Activated naive CD4-positive, alpha-beta T cell treated with anti-CD3 and anti-CD28 coated beads for 36 hours (primary cell): ENCODE measurements at regions not wholly inside any gene's neighbourhood (a gene's known extent, or its start where the extent isn't known, plus 50 kb on each side); places are given as distances from the start of the nearest gene placed in this dataset.

Source experiments
- CTCF ChIA-PET: fragments of 350-600 bp; sonication (Branson Sonifier 250); formaldehyde crosslinking; loops from one replicate; lab custom pipeline; 2021; ENCODE audit warnings: antibody characterized with exemption; lab: Charles Lee
- DNase-seq: peaks from one replicate; pipeline ENCODE4 v3.0.0-alpha.2; 2020
- H3K27ac Mint-ChIP-seq: one replicate; pipeline ENCODE4 v1.8.0; 2021; ENCODE audit warnings: mild to moderate bottlenecking, mixed read lengths
- H3K27me3 Mint-ChIP-seq: one replicate; pipeline ENCODE4 v1.8.0; 2021; ENCODE audit warnings: low read depth, mixed read lengths
- H3K36me3 Mint-ChIP-seq: one replicate; pipeline ENCODE4 v1.8.0; 2021; ENCODE audit warnings: low read depth, mixed read lengths
- H3K4me1 Mint-ChIP-seq: one replicate; pipeline ENCODE4 v1.8.0; 2021; ENCODE audit warnings: low read depth, mixed read lengths
- H3K4me3 Mint-ChIP-seq: one replicate; pipeline ENCODE4 v1.8.0; 2021; ENCODE audit warnings: mild to moderate bottlenecking, moderate library complexity, mixed read lengths
- H3K9me3 Mint-ChIP-seq: one replicate; pipeline ENCODE4 v1.8.0; 2021; ENCODE audit warnings: mixed read lengths
- intact Hi-C: fragments of 100-400 bp; cut with micrococcal nuclease; formaldehyde crosslinking; loops from one replicate; pipeline ENCODE4 v1.15.1; 2023

GRCh38 chr11:70614034-70614681, 215.8 kb downstream of the CTTN start:
- intact Hi-C loops, result no loop called here
- CTCF ChIA-PET, result no interaction called here
- no peaks in the 10 kb centered on the region for H3K36me3 Mint-ChIP-seq
- no peaks in the 10 kb centered on the region for H3K9me3 Mint-ChIP-seq
- H3K4me3 Mint-ChIP-seq, result no peak overlapping the region
- DNase-seq, result no peak
- no peak overlapping the region for H3K27ac Mint-ChIP-seq
- peaks cover 4% of the 10 kb centered on the region for H3K27me3 Mint-ChIP-seq
- no peaks in the 10 kb centered on the region for H3K4me1 Mint-ChIP-seq

GRCh38 chr11:70615036-70615875, 216.9 kb downstream of the CTTN start:
- H3K27ac Mint-ChIP-seq, result no peak overlapping the region
- no peak overlapping the region for H3K4me3 Mint-ChIP-seq
- H3K27me3 Mint-ChIP-seq, result peaks cover 2% of the 10 kb centered on the region
- intact Hi-C loops, result no loop called here
- H3K4me1 Mint-ChIP-seq, result no peaks in the 10 kb centered on the region
- no peaks in the 10 kb centered on the region for H3K9me3 Mint-ChIP-seq
- no peak for DNase-seq
- CTCF ChIA-PET, result no interaction called here
- H3K36me3 Mint-ChIP-seq, result no peaks in the 10 kb centered on the region

DNA sequence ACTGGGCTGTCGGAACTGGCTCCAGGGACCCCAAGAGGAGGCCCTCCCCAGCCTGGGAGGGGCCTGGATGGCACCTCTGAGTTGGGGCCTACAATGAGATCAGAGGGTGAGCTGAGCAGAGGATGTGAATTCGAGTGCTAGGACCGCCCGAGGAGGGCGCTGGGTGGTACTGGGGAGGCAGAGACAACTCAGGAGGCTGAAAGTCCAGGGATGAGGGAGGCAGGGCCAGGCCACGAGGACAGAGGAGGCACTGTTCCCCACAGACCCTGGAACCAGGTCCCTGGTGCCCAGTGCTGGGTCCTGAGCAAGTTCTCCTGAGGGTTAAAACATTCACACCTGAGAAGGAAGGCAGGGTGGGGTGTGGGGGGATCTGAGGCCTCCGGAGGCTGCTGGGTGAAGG, 218.0 kb downstream of the CTTN start:
- no peak overlapping the region for H3K4me3 Mint-ChIP-seq
- CTCF ChIA-PET, result no interaction called here
- intact Hi-C loops, result no loop called here
- no peaks in the 10 kb centered on the region for H3K4me1 Mint-ChIP-seq
- no peaks in the 10 kb centered on the region for H3K9me3 Mint-ChIP-seq
- H3K27ac Mint-ChIP-seq, result no peak overlapping the region
- no peaks in the 10 kb centered on the region for H3K36me3 Mint-ChIP-seq
- H3K27me3 Mint-ChIP-seq, result peaks cover 2% of the 10 kb centered on the region
- no peak for DNase-seq

GRCh38 chr11:70616938-70617654, 218.8 kb downstream of the CTTN start:
- Mint-ChIP-seq H3K27ac (no peak overlapping the region), H3K36me3 (no peaks in the 10 kb centered on the region), H3K4me1 (no peaks in the 10 kb centered on the region), H3K9me3 (no peaks in the 10 kb centered on the region), H3K4me3 (no peak overlapping the region), H3K27me3 (peaks cover 2% of the 10 kb centered on the region)
- DNase-seq, result no peak
- CTCF ChIA-PET, result no interaction called here
- intact Hi-C loops, result no loop called here

DNA sequence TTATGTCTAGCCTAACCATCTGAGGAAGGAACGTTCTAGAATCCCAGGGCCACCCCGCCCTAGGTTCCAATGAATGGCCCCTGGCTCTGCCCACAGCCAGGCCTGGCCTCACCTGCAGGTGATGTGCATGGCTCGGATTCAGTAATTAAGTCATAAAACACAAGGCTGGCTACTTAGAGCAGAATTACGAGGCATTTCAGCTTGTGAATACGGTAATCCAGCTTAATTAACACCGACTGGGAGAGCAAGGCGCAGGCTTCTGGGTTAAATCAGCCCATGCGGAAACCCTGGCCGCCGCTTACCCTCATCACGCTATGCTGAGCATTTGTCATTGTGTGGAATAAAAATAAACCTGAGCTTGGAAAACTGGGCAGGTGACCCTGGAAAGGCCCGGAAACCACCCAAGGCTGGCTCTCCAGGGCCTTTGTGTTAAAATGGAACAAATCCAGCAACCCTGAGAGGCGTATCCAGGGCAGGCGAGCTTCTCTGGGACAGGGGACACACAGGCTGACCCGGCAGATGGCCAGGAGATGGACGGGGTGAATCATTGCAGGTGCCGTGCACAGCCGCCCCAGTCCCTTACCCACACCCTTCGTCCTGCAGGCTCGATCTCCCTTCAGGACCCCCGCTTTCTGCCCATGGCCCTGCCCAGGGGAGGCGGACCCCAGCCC, 220.2 kb downstream of the CTTN start:
- H3K9me3 Mint-ChIP-seq, result no peaks in the 10 kb centered on the region
- no peaks in the 10 kb centered on the region for H3K36me3 Mint-ChIP-seq
- H3K27ac Mint-ChIP-seq, result no peak overlapping the region
- H3K4me3 Mint-ChIP-seq, result no peak overlapping the region
- H3K27me3 Mint-ChIP-seq, result no peaks in the 10 kb centered on the region
- intact Hi-C loops, result no loop called here
- no peak for DNase-seq
- CTCF ChIA-PET, result no interaction called here
- H3K4me1 Mint-ChIP-seq, result no peaks in the 10 kb centered on the region

DNA sequence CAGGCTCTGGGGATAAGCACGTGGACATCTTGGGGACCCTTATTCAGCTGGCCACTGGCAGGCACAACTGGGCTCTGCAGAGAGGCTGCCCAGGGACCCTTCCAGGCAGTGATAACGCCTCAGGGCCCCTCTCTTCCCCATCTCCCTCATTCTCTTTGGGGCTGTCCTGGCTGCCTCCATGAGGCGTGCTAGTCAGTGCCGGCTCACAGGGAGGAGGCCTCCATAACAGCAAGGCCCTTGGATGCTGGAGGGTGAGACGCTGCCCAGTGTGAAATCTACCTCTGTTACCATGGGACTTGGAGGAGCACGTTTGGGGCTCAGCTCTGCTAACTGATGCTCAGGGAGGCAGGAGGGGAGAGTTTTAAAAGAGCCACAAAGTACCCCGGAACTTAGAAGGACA, 221.3 kb downstream of the CTTN start:
- intact Hi-C loops, result no loop called here
- no peak for DNase-seq
- Mint-ChIP-seq H3K4me3 (no peak overlapping the region), H3K36me3 (no peaks in the 10 kb centered on the region), H3K9me3 (no peaks in the 10 kb centered on the region), H3K27me3 (no peaks in the 10 kb centered on the region), H3K4me1 (no peaks in the 10 kb centered on the region), H3K27ac (no peak overlapping the region)
- CTCF ChIA-PET, result no interaction called here

- Mint-ChIP-seq H3K4me1 (no peaks in the 10 kb centered on the region), H3K36me3 (no peaks in the 10 kb centered on the region), H3K27ac (no peak overlapping the region), H3K4me3 (no peak overlapping the region), H3K9me3 (no peaks in the 10 kb centered on the region), H3K27me3 (no peaks in the 10 kb centered on the region)
- no peak for DNase-seq
- CTCF ChIA-PET, result no interaction called here
- intact Hi-C loops, result no loop called here
Observed at GRCh38 chr11:70620510-70621184, 222.3 kb downstream of the CTTN start.

DNA sequence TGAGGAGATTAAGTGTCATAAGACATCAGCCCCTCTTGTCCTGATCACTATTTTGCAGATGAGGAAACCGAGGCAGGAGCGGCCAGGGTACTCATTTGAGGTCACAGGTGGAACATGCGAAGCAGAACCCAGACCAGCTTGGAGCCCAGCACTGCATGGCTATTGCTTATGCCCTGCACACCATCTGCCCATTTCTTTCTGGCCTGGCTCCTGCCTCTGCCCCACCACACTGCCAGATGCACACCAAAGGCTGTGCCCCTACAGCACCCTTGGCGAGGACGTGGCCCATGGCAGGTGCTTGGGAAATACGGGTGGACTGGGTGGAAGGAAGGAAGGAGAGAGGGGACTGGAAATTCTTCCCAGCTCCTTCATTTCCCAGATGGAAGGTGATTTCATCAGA, 222.9 kb downstream of the CTTN start:
- Mint-ChIP-seq H3K4me3 (no peak overlapping the region), H3K27me3 (no peaks in the 10 kb centered on the region), H3K36me3 (no peaks in the 10 kb centered on the region), H3K27ac (no peak overlapping the region), H3K9me3 (no peaks in the 10 kb centered on the region), H3K4me1 (no peaks in the 10 kb centered on the region)
- intact Hi-C loops, result no loop called here
- CTCF ChIA-PET, result no interaction called here
- DNase-seq, result no peak

GRCh38 chr11:70622091-70622490, 223.8 kb downstream of the CTTN start:
- no peak overlapping the region for H3K27ac Mint-ChIP-seq
- no peak overlapping the region for H3K4me3 Mint-ChIP-seq
- H3K4me1 Mint-ChIP-seq, result no peaks in the 10 kb centered on the region
- intact Hi-C loops, result no loop called here
- CTCF ChIA-PET, result no interaction called here
- H3K9me3 Mint-ChIP-seq, result no peaks in the 10 kb centered on the region
- H3K36me3 Mint-ChIP-seq, result no peaks in the 10 kb centered on the region
- no peaks in the 10 kb centered on the region for H3K27me3 Mint-ChIP-seq
- DNase-seq, result no peak

- Mint-ChIP-seq H3K9me3 (no peaks in the 10 kb centered on the region), H3K36me3 (no peaks in the 10 kb centered on the region), H3K4me3 (no peak overlapping the region), H3K27ac (no peak overlapping the region), H3K4me1 (no peaks in the 10 kb centered on the region), H3K27me3 (peaks cover 2% of the 10 kb centered on the region)
- intact Hi-C loops, result no loop called here
- no peak for DNase-seq
- CTCF ChIA-PET, result no interaction called here
Observed at GRCh38 chr11:70623906-70624597, 225.7 kb downstream of the CTTN start.

- H3K9me3 Mint-ChIP-seq, result no peaks in the 10 kb centered on the region
- peaks cover 2% of the 10 kb centered on the region for H3K27me3 Mint-ChIP-seq
- no peaks in the 10 kb centered on the region for H3K4me1 Mint-ChIP-seq
- H3K27ac Mint-ChIP-seq, result no peak overlapping the region
- no peak overlapping the region for H3K4me3 Mint-ChIP-seq
- CTCF ChIA-PET, result no interaction called here
- no peaks in the 10 kb centered on the region for H3K36me3 Mint-ChIP-seq
- intact Hi-C loops, result no loop called here
- DNase-seq, result no peak
Observed at GRCh38 chr11:70624598-70624993, 226.3 kb downstream of the CTTN start.
